ENCODE measurements at regions not wholly inside any gene's neighbourhood (a gene's known extent, or its start where the extent isn't known, plus 50 kb on each side); places are given as distances from the start of the nearest gene placed in this dataset.

- Histone ChIP-seq H3K27me3 (replicated peaks; ENCODE audit: insufficient read depth, low read length) (no peaks in the 10 kb centered on the region), H3K4me1 (ENCODE audit: low read length) (no peaks in the 10 kb centered on the region), H3K9me3 (replicated peaks; ENCODE audit: insufficient read depth, low read length) (no peaks in the 10 kb centered on the region), H2AFZ (ENCODE audit: low read length) (no peak overlapping the region), H3F3A (ENCODE audit: insufficient read depth, low read length) (no peaks in the 10 kb centered on the region), H3K79me2 (ENCODE audit: low read length) (no peaks in the 10 kb centered on the region), H4K20me1 (ENCODE audit: insufficient read depth, low read length) (no peaks in the 10 kb centered on the region), H3K9me2 (replicated peaks; ENCODE audit: insufficient read depth, low read length) (no peaks in the 10 kb centered on the region), H3K27ac (ENCODE audit: low read length) (no peak overlapping the region), H3K9ac (ENCODE audit: low read length) (no peak overlapping the region), H3K4me3 (ENCODE audit: low read length) (no peak overlapping the region), H3K4me2 (ENCODE audit: low read depth, low read length) (no peak overlapping the region), H3K36me3 (replicated peaks; ENCODE audit: insufficient read depth, low read length) (no peaks in the 10 kb centered on the region)
- no peak for DNase-seq
- TF ChIP-seq, protein P1, sequence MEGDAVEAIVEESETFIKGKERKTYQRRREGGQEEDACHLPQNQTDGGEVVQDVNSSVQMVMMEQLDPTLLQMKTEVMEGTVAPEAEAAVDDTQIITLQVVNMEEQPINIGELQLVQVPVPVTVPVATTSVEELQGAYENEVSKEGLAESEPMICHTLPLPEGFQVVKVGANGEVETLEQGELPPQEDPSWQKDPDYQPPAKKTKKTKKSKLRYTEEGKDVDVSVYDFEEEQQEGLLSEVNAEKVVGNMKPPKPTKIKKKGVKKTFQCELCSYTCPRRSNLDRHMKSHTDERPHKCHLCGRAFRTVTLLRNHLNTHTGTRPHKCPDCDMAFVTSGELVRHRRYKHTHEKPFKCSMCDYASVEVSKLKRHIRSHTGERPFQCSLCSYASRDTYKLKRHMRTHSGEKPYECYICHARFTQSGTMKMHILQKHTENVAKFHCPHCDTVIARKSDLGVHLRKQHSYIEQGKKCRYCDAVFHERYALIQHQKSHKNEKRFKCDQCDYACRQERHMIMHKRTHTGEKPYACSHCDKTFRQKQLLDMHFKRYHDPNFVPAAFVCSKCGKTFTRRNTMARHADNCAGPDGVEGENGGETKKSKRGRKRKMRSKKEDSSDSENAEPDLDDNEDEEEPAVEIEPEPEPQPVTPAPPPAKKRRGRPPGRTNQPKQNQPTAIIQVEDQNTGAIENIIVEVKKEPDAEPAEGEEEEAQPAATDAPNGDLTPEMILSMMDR (IDR thresholded peaks at IDR 0.05; ENCODE audit: low read length) = no peak
- TF ChIP-seq EZH2 (optimal IDR thresholded peaks at IDR 0.05; ENCODE audit: low read depth, low read length) (no peak), EZH2phosphoT487 (IDR thresholded peaks at IDR 0.05; ENCODE audit: low read length) (no peak)
Observed at GRCh38 chr1:188350104-188350503, 1521.4 kb downstream of the PLA2G4A start.

DNA sequence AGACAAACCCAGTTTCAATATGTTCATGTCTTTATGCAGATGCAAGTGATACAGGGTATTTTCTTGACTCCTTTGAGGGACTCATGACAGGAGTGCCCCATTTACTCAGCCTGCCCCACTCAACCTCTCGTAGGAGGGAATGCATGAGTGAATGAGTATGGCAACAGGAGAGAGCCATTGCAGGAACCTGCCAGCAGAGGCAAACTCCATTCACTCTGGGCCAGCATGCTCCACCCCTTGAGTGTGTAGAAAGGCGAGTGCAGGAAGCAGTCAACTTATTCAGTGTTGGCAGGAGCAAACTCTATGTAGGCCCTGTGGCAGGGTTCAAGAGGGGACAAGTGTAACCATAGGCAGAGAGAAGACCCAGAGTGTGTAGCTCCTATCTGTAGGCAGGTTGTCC lies 1526.3 kb downstream of the PLA2G4A start:
- TF ChIP-seq, protein P1 (IDR thresholded peaks at IDR 0.05; ENCODE audit: low read length) = no peak
- no peak for TF ChIP-seq EZH2phosphoT487 (IDR thresholded peaks at IDR 0.05; ENCODE audit: low read length)
- no peak for TF ChIP-seq EZH2 (optimal IDR thresholded peaks at IDR 0.05; ENCODE audit: low read depth, low read length)
- Histone ChIP-seq H3K27ac (ENCODE audit: low read length) (no peak overlapping the region), H3F3A (ENCODE audit: insufficient read depth, low read length) (no peaks in the 10 kb centered on the region), H3K9me3 (replicated peaks; ENCODE audit: insufficient read depth, low read length) (no peaks in the 10 kb centered on the region), H3K9me2 (replicated peaks; ENCODE audit: insufficient read depth, low read length) (no peaks in the 10 kb centered on the region), H3K4me1 (ENCODE audit: low read length) (no peaks in the 10 kb centered on the region), H3K4me2 (ENCODE audit: low read depth, low read length) (no peak overlapping the region), H3K4me3 (ENCODE audit: low read length) (no peak overlapping the region), H4K20me1 (ENCODE audit: insufficient read depth, low read length) (no peaks in the 10 kb centered on the region), H3K27me3 (replicated peaks; ENCODE audit: insufficient read depth, low read length) (no peaks in the 10 kb centered on the region), H3K36me3 (replicated peaks; ENCODE audit: insufficient read depth, low read length) (no peaks in the 10 kb centered on the region), H2AFZ (ENCODE audit: low read length) (no peak overlapping the region), H3K79me2 (ENCODE audit: low read length) (no peaks in the 10 kb centered on the region), H3K9ac (ENCODE audit: low read length) (no peak overlapping the region)
- no peak for DNase-seq

GRCh38 chr1:188355847-188356246 lies 1527.1 kb downstream of the PLA2G4A start:
- Histone ChIP-seq H4K20me1 (ENCODE audit: insufficient read depth, low read length) (no peaks in the 10 kb centered on the region), H3K79me2 (ENCODE audit: low read length) (no peaks in the 10 kb centered on the region), H3K4me3 (ENCODE audit: low read length) (no peak overlapping the region), H2AFZ (ENCODE audit: low read length) (no peak overlapping the region), H3K9me3 (replicated peaks; ENCODE audit: insufficient read depth, low read length) (no peaks in the 10 kb centered on the region), H3K4me2 (ENCODE audit: low read depth, low read length) (no peak overlapping the region), H3K9me2 (replicated peaks; ENCODE audit: insufficient read depth, low read length) (no peaks in the 10 kb centered on the region), H3K36me3 (replicated peaks; ENCODE audit: insufficient read depth, low read length) (no peaks in the 10 kb centered on the region), H3K27me3 (replicated peaks; ENCODE audit: insufficient read depth, low read length) (no peaks in the 10 kb centered on the region), H3K27ac (ENCODE audit: low read length) (no peak overlapping the region), H3K9ac (ENCODE audit: low read length) (no peak overlapping the region), H3F3A (ENCODE audit: insufficient read depth, low read length) (no peaks in the 10 kb centered on the region), H3K4me1 (ENCODE audit: low read length) (no peaks in the 10 kb centered on the region)
- TF ChIP-seq, protein P1 (IDR thresholded peaks at IDR 0.05; ENCODE audit: low read length) = no peak
- no peak for TF ChIP-seq EZH2phosphoT487 (IDR thresholded peaks at IDR 0.05; ENCODE audit: low read length)
- TF ChIP-seq EZH2 (optimal IDR thresholded peaks at IDR 0.05; ENCODE audit: low read depth, low read length) = no peak
- no peak for DNase-seq

All from MM.1S (cell line).